HG03432 (cell line): ENCODE measurements at regions not wholly inside any gene's neighbourhood (a gene's known extent, or its start where the extent isn't known, plus 50 kb on each side); places are given as distances from the start of the nearest gene placed in this dataset.
"Not testable (repeated sequence)": the region's sequence is repeated elsewhere in the genome, so short reads cannot be mapped to it uniquely, and the experiment has no call there.

Source experiments
- ATAC-seq: cut with Tn5 transposase; IDR thresholded peaks from one replicate; pipeline ENCODE4 v1.9.1; 2021; ENCODE audit warnings: mild to moderate bottlenecking, moderate library complexity; ENCODE audit not compliant: unreplicated experiment

DNA sequence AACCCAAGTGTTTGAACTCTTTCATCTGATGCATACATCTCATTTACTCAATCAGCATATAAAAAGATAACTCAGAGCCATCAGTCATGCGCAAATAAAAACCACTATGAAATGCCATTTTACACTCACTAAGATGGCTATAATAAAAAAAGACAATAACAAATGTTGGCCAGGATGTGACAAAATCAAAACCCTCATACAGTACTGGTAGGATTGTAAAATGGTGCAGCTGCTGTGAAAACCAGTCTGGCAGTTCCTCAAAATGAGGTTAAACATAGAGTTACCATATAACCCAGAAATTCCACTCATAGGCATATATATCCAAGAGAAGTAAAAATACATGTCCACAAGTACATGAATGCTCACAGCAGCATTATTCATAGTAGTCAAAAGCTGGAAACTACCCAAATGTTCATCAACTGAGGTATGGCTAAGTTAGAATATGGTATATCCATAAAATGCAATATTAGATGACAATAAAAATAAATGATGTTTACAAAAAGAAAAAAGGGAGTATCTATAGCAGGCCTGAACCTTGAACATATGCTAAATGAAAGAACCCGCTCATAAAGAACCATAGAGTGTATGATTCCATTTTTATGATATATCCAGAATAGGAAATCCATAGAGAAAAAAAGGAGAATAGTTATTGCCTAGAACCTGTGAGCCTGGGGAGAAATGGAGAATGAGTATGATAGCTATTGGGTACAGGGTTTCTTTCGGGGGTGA is 265.1 kb downstream of the SIPA1L2 start:
- no peak for ATAC-seq

DNA sequence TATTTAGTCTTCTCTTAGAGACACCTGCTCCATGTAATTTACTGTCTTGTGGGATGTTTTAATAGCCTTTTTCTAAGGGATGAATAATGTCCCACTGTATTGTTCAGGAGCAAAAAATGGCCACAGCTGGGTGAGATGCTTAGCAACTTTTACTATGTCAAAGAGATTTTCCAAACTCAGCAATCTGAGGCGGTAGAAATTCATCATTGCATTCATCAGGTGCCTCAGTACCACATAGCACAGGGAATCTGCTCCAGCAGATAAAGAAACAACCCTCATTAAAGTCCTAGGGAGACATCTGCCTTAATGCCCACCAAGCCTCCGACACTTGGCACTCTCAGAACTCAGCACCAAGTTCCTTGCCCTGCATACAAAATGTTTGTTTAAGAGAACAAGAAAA is 266.9 kb downstream of the SIPA1L2 start:
- no peak for ATAC-seq

DNA sequence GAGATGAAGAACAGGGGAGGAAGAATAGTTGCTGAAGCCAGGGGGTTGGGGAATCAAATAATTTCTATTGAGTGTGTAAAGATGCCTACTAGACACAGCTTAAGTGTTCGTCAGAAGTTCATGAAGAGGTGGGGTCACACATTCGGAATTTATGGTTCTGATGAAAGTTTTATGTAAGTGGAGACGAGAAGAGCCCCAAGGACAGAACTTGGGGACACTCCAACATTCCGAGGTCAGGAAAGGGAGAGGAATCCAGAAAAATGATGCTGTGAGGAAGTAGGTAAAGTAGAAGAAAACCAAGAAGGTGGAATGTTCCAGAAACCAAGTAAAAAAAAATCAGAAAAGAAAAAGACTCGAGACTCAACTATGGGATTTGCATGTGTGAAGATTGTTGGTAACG is 272.5 kb downstream of the SIPA1L2 start:
- no peak for ATAC-seq

DNA sequence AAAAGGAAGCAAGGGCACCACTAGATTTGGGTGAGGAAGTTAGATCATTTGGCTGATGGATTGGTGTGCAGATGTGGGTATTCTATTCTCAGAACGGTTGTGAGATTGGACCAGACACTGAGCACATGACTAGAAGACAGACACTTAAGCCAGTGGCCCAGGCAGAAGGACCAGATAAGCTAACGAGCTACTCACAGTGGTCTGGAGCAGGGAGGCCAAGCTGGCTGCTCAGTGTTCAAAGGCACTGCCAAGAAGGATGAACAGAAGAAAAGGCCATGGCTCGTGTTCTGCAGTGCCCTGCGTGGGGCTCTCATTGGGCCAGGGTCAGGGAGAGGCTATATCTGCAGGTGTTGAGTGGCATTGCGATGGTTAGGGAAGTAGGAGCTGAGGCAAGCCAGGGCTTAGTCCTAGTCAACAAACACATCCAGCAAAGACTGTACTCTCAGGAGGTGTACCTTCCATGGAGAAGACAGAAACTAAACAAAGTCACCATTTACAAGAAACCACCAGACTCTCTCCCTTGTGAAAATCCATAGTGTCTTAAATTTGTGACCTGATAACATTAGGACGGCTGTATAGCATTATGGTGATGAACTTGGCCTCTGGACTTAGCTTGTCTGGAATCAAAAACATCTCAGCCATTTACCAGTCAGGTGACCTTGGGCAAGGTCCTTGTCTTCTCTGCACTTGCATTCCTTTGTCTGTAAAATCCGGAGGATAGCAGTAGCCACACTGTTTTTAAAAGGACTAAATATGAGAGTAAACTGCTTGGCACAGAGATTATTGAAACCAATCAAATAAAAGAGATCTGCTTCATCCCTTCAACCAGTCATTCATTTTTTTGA is 274.5 kb downstream of the SIPA1L2 start:
- no peak for ATAC-seq

DNA sequence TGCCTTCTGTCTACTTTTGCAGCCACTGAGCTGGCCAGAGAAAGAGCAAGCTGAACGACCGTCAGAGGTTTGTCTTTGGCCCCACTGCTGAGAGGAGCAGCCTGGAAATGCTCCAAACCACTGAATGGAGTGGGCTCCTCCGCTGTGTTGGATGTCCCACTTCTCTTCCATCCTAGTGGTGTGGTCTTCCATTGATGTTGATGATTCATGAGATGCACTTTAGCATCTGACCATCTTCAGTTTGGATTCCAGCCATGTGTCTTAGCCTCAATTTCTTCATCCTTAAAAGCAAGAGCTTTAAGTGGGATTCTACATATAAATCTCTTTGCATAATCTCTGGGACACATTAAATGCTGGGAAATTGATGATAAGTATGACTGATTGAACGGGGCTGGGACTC is 276.9 kb downstream of the SIPA1L2 start:
- no peak for ATAC-seq

DNA sequence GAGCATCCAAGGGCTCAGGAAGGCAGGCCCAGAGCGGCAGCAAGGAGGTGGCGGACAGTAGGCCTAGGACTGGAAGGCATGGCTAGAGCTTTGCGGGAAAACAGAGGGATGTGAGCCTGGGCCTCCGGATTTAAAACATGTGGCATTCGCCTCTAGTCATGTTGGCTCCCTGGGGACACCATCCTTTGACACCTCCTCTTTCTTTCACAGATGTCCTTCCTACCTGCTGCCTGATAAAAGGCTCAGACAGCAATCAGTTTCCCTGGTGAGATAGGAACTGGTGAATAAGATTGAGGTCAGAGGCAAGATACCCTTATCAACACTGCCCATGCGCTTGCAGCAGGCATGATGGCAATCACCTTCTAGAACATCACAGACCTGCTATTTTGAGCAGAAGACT is 277.6 kb downstream of the SIPA1L2 start:
- no peak for ATAC-seq

DNA sequence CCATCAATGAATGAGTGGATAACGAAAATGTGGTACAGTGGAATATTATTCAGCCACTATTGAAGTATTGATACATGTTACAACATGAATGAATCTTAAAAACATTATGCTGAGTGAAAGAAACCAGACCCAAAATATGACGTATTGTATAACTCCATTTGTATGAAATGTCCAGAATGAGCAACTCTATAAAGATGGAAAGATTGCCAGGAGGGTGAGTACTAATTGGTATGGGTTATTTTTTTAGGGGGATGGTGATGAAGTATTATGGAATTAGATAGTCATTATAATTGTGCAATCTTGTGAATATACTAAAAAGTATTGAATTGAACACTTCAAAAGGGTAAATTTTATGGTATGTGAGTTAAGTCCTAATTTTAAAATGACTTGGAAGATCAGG is 278.6 kb downstream of the SIPA1L2 start:
- ATAC-seq: no peak

DNA sequence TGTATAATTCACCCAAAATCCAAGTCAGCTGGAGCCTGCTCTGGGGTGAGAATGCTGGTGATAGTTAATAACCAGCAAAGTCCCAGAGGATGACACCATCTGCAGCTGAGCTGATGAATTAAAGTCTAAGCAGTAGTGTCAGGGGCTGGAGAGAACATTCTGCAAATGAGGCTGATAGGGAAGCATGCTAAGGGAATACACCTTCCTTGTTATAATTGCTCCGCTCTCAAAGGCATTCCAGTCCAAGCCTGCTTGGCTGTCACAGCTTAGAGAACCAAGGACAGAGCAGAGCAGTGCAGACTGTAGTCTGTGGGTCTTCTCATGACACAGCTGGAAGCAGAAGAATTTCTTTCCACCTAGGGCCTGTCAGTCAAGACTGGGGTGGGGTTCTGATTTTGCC is 283.1 kb downstream of the SIPA1L2 start:
- no peak for ATAC-seq

DNA sequence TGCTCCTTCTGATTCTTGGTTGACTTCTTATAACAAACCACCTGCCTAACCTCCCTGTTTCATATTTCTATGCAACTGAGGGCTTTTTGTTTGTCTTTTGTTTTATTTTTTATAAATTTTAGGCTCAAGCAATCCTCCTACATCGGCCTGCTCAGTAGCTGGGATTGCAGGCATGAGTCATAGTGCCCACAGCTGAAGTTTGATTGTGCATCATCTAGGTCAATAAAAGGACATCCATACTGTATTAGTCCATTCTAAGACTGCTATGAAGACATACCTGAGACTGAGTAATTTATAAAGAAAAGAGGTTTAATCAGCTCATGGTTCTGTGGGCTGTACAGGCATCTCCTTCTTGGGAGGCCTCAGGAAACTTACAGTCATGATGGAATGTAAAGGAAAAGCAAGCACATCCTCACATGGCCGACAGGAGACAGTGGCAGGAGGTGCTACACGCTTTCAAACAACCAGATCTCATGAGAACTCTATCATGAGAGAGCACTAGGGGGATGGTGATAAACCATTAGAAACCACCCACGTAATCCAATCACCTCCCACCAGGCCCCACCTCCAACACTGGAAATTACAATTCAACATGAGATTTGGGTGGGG is 285.0 kb downstream of the SIPA1L2 start:
- no peak for ATAC-seq

DNA sequence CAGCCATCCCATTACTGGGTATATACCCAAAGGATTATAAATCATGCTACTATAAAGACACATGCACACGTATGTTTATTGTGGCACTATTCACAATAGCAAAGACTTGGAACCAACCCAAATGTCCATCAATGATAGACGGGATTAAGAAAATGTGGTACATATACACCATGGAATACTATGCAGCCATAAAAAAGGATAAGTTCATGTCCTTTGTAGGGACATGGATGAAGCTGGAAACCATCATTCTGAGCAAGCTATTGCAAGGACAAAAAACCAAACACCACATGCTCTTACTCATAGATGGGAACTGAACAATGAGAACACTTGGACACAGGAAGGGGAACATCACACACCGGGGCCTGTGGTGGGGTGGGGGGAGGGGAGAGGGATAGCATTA is 285.7 kb downstream of the SIPA1L2 start:
- ATAC-seq: not testable (repeated sequence)

DNA sequence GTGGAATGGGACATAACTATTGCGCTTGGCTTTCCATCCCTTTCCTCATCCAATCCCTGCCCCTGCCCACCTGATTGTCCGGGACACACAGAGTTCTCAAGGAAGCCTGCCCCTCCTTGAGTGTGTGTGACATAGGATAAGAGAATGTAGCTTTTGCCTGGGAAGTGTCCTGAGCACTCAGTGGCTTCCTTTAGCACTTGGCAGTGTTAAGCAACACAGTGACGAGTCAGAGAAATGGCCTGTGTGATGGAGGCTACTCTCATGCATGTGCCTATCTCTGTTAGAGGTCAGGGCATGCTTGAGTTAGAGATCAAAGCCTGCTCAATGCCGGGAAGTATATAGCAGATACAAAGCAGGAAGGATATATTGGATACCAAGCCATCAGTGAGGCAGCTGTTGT is 289.5 kb downstream of the SIPA1L2 start:
- no peak for ATAC-seq

DNA sequence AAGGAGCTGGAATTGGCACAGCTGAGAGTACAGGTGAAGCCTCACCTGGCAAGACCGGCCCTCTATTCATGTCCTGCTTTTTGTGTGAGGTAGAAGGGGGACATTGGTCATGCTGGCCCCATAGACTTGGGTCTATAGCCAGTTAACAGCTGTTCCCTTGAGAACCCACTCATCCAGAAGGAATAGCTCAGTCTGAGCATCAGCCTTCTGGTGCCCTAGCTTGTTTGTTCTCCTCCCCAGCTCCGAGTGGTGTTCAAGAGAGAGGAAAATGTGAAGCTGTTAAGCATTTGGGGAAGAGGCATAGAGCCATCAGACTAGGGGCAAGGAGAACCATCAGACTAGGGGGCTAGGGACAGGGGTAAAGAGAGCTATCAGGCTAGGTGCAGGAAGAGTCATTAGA is 290.9 kb downstream of the SIPA1L2 start:
- ATAC-seq: no peak

DNA sequence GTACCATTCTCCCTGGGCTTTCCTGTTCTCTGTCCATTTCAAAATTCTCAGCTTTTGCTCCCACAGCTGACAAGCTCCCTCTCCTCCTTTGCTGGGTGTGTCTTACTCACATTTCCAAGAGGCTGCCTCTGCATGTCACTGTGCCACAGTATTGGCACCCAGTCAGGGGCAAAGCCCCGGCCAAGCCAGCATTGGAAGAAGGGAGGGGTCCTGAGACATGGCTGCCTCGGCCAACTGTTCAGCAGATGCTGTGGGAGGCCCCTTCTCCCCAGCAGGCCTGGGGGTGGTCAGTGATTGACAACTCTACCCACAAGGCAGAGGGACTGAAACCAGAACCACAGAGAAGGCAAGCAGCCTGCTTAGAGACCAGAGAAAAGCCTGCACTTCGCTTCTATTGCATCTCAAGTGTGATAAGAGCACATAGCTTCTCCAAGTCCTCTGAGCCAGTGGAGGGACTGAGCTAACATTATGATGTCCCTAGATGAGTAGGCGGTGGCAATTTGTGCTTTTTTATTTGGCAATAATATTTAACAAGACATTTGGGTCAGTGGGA is 294.1 kb downstream of the SIPA1L2 start:
- no peak for ATAC-seq

DNA sequence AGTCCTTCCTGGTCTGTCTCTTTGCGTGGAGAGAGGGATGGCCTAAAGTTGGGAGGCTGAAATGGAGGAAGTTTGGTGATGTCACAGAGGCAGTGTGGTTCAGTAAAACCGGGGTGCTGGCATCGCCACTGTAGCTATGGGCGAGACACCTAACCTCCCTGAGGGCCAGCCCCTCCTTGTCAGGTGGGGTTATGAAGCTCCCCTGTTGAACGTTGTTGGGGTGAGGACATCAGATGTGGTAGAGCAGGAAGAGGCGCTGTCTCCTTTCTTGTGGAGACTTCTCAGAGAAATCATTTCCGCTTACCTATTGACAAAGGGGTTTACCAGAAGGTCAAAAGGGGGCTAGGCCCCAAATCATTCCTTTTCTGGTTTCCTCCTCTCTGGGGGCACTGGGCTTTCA is 294.7 kb downstream of the SIPA1L2 start:
- ATAC-seq: no peak

DNA sequence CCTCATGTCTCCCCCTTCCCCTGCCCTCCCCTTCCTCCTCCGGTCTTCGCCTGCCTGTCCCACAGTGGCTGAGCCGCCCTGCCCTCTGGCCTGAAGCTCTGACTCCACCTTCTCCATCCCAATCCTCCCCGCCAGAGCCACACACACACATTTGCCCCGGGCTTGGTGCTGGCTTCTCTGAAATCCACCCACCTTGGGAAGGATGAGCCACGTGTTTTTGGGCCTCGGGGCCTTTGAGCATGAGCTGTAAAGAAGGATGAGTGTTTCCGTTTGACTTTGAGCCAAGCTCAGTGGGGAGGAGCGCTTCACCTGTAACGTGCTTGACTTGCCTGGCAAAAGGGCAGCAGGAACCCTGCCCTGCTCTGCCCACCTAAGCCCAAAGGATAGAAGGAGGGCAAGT is 295.1 kb downstream of the SIPA1L2 start:
- no peak for ATAC-seq

DNA sequence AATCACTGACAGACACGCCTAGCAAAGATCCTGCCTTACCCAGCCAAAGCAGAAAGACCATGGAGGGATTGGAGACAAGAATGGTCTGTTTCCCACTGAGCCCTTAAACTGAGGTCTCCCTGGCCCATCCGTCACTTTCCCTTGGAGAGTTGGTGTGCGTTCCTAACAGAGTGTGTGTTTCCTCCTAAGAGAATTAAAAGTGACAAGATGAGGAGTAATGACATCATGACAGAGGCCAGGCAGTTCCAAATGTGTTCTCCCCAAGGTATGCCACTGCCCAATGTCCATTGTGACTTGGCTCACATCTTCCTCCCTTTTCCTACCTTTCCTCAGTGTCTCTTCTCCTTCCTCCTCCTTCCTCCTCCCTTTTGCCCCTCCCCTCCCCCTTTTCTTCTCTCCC is 295.7 kb downstream of the SIPA1L2 start:
- ATAC-seq: no peak

DNA sequence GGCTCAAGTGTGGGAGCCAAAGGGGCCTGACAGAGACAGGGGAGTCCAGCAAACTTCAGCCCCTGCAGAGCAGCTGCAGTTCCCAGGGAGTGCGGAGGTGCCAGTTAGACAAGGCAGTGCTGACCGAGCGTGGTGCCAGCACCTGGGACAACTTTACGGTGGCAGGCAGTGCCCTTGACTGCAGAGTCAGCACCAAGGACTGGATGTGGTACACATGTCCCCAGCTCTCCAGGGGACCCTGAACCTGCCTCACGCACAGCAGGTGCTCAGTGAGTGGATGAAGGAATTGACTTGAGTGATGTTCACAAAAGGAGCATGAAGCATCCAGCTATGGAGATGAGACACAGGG is 296.5 kb downstream of the SIPA1L2 start:
- no peak for ATAC-seq

DNA sequence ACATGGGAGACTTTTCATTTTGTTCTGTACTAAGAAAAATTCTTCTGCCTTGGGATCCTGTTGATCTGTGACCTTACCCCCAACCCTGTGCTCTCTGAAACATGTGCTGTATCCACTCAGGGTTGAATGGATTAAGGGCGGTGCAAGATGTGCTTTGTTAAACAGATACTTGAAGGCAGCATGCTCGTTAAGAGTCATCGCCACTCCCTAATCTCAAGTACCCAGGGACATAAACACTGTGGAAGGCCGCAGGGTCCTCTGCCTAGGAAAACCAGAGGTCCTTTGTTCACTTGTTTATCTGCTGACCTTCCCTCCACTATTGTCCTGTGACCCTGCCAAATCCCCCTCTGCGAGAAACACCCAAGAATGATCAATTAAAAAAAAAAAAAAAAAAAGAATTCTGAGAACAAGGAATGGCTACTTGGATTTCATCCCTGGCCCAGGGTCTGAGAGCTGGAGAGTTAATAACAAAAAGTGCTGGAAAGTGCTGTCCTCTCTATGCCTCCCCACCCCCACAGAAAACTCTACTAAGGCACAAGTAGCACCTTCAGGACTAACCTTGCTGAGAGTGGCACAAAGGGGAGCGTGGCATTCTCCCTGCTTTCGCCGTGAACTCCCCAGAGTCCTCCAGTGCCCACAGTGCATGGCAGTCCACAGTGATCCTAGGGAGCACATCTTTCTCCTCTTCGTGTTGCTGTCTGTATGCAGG is 297.1 kb downstream of the SIPA1L2 start:
- not testable (repeated sequence) for ATAC-seq

DNA sequence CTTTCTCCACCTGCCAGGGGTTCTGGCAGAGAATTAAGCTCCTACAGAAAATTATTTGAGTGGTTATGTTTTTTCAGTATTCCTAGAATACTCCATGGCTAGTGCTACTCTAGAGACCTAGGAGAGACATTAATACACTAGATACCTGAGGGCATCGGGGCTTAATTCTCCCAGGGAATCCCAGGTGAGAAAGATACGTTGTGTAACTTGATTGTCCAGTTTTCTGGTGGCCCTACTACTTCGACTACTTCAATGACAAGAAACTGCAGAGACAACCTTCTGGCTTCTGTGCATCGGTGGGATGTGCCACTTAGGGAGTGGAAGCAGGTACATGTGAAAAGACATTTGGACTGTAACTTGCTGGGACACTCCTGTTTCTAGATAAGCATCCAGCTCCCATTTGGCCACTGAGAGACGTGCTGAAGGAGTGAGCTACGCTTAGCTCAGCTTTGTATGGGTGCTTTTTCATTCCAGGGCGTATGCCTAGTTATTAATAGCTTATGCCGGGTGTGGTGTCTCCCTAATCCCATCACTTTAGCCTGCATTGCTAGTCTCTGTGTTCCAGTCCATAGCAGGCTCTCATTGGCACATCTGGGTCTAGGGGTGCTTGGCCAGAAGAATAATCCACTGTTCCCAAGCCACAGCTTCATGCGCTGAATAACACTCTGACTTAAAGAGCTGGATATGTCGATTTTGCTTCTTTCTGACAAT is 300.7 kb downstream of the SIPA1L2 start:
- ATAC-seq: no peak

DNA sequence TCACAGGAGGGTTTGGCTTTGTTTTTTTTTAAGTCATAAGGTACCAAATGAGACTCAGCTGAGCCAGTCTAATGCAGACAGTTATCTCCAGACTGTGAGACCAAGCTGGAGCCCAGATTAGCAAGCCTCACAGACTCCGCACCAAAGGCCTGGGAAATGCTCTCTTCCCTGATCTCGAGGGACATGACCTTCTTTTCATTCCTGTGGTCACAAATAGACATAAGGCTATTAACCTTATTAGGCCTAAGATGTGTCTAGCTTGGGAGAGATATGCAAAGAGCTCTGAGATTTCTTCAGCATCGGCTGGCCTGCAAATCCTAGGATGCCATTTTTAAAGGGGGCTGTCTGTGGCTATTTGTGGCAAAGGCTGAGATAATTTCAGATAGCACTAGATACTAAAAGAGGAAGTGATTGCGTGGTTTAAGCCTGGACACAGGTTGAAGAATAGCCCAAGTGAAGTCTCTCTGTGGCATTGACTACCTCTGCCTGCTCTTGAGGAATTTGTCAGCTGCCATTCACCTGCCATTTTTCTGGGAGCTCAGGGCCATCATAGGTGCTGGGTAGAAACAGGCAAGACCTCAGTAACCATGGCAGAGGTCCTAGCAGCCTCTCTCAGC is 301.3 kb downstream of the SIPA1L2 start:
- ATAC-seq: no peak
